GM20000 (cell line): ENCODE measurements at regions not wholly inside any gene's neighbourhood (a gene's known extent, or its start where the extent isn't known, plus 50 kb on each side); places are given as distances from the start of the nearest gene placed in this dataset.
"Not testable (repeated sequence)": the region's sequence is repeated elsewhere in the genome, so short reads cannot be mapped to it uniquely, and the experiment has no call there.

Source experiments
- DNase-seq: peaks from one replicate; pipeline ENCODE4 v3.0.0; 2012; ENCODE audit warnings: low spot score
- CTCF ChIP-seq: IDR thresholded peaks from 2 replicates; pipeline ENCODE4 v1.5.1; 2012; ENCODE audit warnings: mild to moderate bottlenecking, control low read depth; ENCODE audit errors: extremely low read depth, missing control alignments

DNA sequence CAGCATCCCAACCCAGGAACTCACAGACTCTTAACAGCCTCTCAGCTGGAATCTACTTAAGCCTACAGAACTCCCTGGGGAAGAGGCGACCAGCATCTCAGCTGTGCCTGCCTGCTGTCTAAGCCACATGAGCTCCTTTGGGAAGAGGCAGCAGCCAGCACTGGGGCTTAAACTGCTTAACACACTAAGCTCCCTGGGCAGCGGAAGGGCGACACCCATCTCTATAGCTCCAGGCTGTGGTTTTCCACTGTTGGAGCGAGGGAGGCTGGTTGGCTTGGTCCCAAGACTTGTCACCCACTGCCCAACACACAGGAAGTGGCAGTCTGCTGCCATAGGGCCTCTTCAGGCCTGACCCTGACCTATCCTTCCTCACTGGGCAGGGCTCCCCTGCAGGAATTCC is 1544.1 kb upstream of the ADGRL3 start:
- no peak for DNase-seq
- no peak for TF ChIP-seq CTCF

GRCh38 chr4:59664771-59665170 is 1535.4 kb upstream of the ADGRL3 start:
- DNase-seq, result no peak

DNA sequence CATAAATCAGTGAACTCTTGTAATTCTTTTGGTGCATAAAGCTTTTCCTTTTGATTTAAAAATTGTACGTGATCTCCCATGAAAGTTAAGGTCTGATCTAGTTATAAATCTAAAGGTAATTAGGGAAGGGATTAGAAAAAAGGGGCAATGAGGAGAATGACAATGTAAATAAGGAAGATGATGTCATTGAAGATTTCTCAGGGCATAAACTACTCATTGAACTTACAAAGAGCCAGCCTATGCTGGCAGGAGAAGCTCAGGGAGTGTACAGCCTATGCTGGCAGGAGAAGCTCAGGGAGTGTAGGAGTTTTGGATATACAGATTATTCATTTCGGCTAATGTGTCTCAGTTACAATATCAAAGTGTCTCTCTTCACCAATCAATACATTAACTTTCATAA is 1533.5 kb upstream of the ADGRL3 start:
- DNase-seq, result no peak
- TF ChIP-seq CTCF, result no peak

More at GRCh38 chr4:59664771-59665170, 1535.4 kb upstream of the ADGRL3 start:
- TF ChIP-seq CTCF, result no peak

- no peak for TF ChIP-seq CTCF
- DNase-seq, result no peak
Measured at GRCh38 chr4:59671037-59671436, 1529.1 kb upstream of the ADGRL3 start.

DNA sequence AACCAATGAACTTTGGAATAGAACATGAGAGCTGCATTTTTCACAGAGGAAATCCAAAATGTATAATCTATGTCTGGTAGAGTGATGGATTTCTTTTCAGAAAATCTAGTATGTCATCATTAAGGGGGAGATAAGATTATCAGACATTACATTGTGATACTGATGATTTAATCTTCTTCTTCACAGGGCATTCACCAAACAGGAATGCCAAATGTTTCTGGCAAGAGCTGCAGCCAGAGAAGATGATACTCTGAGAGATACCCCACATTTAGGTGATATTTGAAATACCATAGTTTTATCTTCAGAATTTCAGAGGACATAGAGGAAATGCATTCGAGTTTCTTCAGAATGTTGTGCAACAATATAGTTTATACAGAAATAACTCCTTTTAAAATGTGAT is 1523.7 kb upstream of the ADGRL3 start:
- no peak for TF ChIP-seq CTCF
- DNase-seq, result no peak

- DNase-seq, result not testable (repeated sequence)
Measured at GRCh38 chr4:59676992-59677391, 1523.1 kb upstream of the ADGRL3 start.

- no peak for TF ChIP-seq CTCF
- DNase-seq, result no peak
Measured at GRCh38 chr4:59685626-59686025, 1514.5 kb upstream of the ADGRL3 start.

- TF ChIP-seq CTCF, result no peak
- DNase-seq, result no peak
Measured at GRCh38 chr4:59689149-59689548, 1511.0 kb upstream of the ADGRL3 start.
